WERI-Rb-1 (cell line): ENCODE measurements at regions not wholly inside any gene's neighbourhood (a gene's known extent, or its start where the extent isn't known, plus 50 kb on each side); places are given as distances from the start of the nearest gene placed in this dataset.

Source experiments
- DNase-seq: peaks from one replicate; pipeline ENCODE4 v3.0.0-alpha.2; 2020
- H3K27ac ChIP-seq: fragments of 250-450 bp; sonication (Bioruptor Pico); 2 replicates; pipeline ENCODE4 v1.5.1; 2020; ENCODE audit warnings: mild to moderate bottlenecking, moderate library complexity
- H3K27me3 ChIP-seq: fragments of 250-450 bp; sonication (Bioruptor Pico); 2 replicates; pipeline ENCODE4 v1.5.1; 2021; ENCODE audit warnings: mild to moderate bottlenecking, low read depth, moderate library complexity; ENCODE audit not compliant: insufficient read depth, severe bottlenecking
- H3K36me3 ChIP-seq: fragments of 250-450 bp; sonication (Bioruptor Pico); 2 replicates; pipeline ENCODE4 v1.5.1; 2020; ENCODE audit warnings: mild to moderate bottlenecking, moderate library complexity
- H3K4me3 ChIP-seq: 2 replicates; pipeline ENCODE4 v1.5.1; 2011; ENCODE audit warnings: low read depth, mild to moderate bottlenecking, control low read depth, low read length
- H3K9me3 ChIP-seq: fragments of 250-450 bp; sonication (Bioruptor Pico); 2 replicates; pipeline ENCODE4 v1.5.1; 2021; ENCODE audit warnings: mild to moderate bottlenecking, moderate library complexity; ENCODE audit not compliant: severe bottlenecking
- CTCF ChIP-seq: IDR thresholded peaks from 2 replicates; pipeline ENCODE4 v1.5.1; 2011; ENCODE audit warnings: low read depth, mild to moderate bottlenecking, control low read depth, inconsistent platforms, low read length

GRCh38 chr10:121690152-121690848, 92.1 kb upstream of the FGFR2 start:
- Histone ChIP-seq H3K4me3 (no peak overlapping the region), H3K36me3 (no peaks in the 10 kb centered on the region), H3K27me3 (no peaks in the 10 kb centered on the region), H3K9me3 (no peaks in the 10 kb centered on the region), H3K27ac (no peak overlapping the region)
- no peak for DNase-seq
- TF ChIP-seq CTCF, result no peak

- Histone ChIP-seq H3K4me3 (no peak overlapping the region), H3K9me3 (no peaks in the 10 kb centered on the region), H3K27ac (no peak overlapping the region), H3K36me3 (no peaks in the 10 kb centered on the region), H3K27me3 (no peaks in the 10 kb centered on the region)
- no peak for TF ChIP-seq CTCF
- no peak for DNase-seq
Measured at GRCh38 chr10:121687095-121687813, 89.0 kb upstream of the FGFR2 start.

GRCh38 chr10:121684276-121684675, 86.0 kb upstream of the FGFR2 start:
- H3K27me3 ChIP-seq, result no peaks in the 10 kb centered on the region
- TF ChIP-seq CTCF, result no peak
- no peak overlapping the region for H3K27ac ChIP-seq
- no peaks in the 10 kb centered on the region for H3K36me3 ChIP-seq
- no peak for DNase-seq
- H3K9me3 ChIP-seq, result no peaks in the 10 kb centered on the region
- no peak overlapping the region for H3K4me3 ChIP-seq

GRCh38 chr10:121683816-121684215, 85.6 kb upstream of the FGFR2 start:
- Histone ChIP-seq H3K36me3 (no peaks in the 10 kb centered on the region), H3K27ac (no peak overlapping the region), H3K9me3 (no peaks in the 10 kb centered on the region), H3K27me3 (no peaks in the 10 kb centered on the region), H3K4me3 (no peak overlapping the region)
- peak; percentile 16 for DNase-seq
- TF ChIP-seq CTCF, result no peak

- no peak for TF ChIP-seq CTCF
- DNase-seq, result no peak
- Histone ChIP-seq H3K36me3 (no peaks in the 10 kb centered on the region), H3K27me3 (no peaks in the 10 kb centered on the region), H3K4me3 (no peak overlapping the region), H3K9me3 (no peaks in the 10 kb centered on the region), H3K27ac (no peak overlapping the region)
Measured at GRCh38 chr10:121683366-121683765, 85.1 kb upstream of the FGFR2 start.
